ENCODE measurements at regions not wholly inside any gene's neighbourhood (a gene's known extent, or its start where the extent isn't known, plus 50 kb on each side); places are given as distances from the start of the nearest gene placed in this dataset.

GRCh38 chr5:109531262-109531661 lies 121.5 kb upstream of the PJA2 start:
- no CpG with 5 or more reads among the region's 1 CpG for whole genome bisulfite sequencing (ENCODE audit: insufficient coverage)
- H3K27me3 Mint-ChIP-seq, result peaks cover 12% of the 10 kb centered on the region
- ChIA-PET POLR2A (no interaction called here), CTCF (no interaction called here)
- Histone ChIP-seq H3K4me3 (ENCODE audit: control extremely low read depth in 1 of 5, extremely low read depth in 1 of 5, insufficient read depth in 1 of 5, low read depth in 2 of 5, low read length in 4 of 5) (no peak overlapping the region), H3K27me3 (replicated peaks in 1 of 4; ENCODE audit: control extremely low read depth in 1 of 4, control insufficient read depth in 3 of 4, insufficient read depth in 4 of 4, low read length in 3 of 4) (peaks cover 0 to 2% (median 0%) of the 10 kb centered on the region in 4 experiments), H3K4me2 (replicated peaks; ENCODE audit: low read depth, low read length, poor library complexity, severe bottlenecking) (no peak overlapping the region), H3K4me1 (ENCODE audit: control insufficient read depth in 2 of 2, insufficient read depth in 2 of 2, low read length in 2 of 2) (no peaks in the 10 kb centered on the region), H3K9ac (ENCODE audit: low read length) (no peak overlapping the region), H2AFZ (ENCODE audit: insufficient read depth, low read depth, low read length, poor library complexity, severe bottlenecking) (no peak overlapping the region), H4K20me1 (ENCODE audit: control insufficient read depth, insufficient read depth, low read length, poor library complexity, severe bottlenecking) (no peaks in the 10 kb centered on the region), H3K36me3 (replicated peaks in 1 of 2; ENCODE audit: control extremely low read depth in 1 of 2, control insufficient read depth in 1 of 2, extremely low read depth in 1 of 2, insufficient read depth in 2 of 2, low read length in 1 of 2) (no peaks in the 10 kb centered on the region), H3K79me2 (ENCODE audit: control insufficient read depth, insufficient read depth, low read length) (no peaks in the 10 kb centered on the region), H3K9me3 (ENCODE audit: control extremely low read depth in 1 of 3, control insufficient read depth in 2 of 3, insufficient read depth in 1 of 3, low read length in 2 of 3) (no peaks in the 10 kb centered on the region), H3K27ac (ENCODE audit: low read length in 2 of 2) (no peak overlapping the region)
- TF ChIP-seq CTCF (IDR thresholded peaks at IDR 0.05), result no peak
- TF ChIP-seq EZH2 (IDR thresholded peaks at IDR 0.05; ENCODE audit: borderline replicate concordance, insufficient read depth, low read depth, low read length, poor library complexity, severe bottlenecking), result no peak
- no peaks in the 10 kb centered on the region for H3K4me1 Mint-ChIP-seq
- H3K27ac Mint-ChIP-seq, result no peak overlapping the region
- intact Hi-C loops (cut with micrococcal nuclease), result no loop called here
- no peak for ATAC-seq (ENCODE audit: low read depth)
- no peak for DNase-seq
- no peaks in the 10 kb centered on the region for H3K9me3 Mint-ChIP-seq (ENCODE audit: insufficient read depth)
- no peak overlapping the region for H3K4me3 Mint-ChIP-seq

GRCh38 chr5:109529987-109530386 lies 120.2 kb upstream of the PJA2 start:
- DNase-seq, result no peak
- H3K4me3 ChIP-seq (ENCODE audit: control extremely low read depth in 1 of 5, extremely low read depth in 1 of 5, insufficient read depth in 1 of 5, low read depth in 2 of 5, low read length in 4 of 5), result no peak overlapping the region
- no peak overlapping the region for H2AFZ ChIP-seq (ENCODE audit: insufficient read depth, low read depth, low read length, poor library complexity, severe bottlenecking)
- POLR2A ChIA-PET, result no interaction called here
- H3K27me3 ChIP-seq (replicated peaks in 1 of 4; ENCODE audit: control extremely low read depth in 1 of 4, control insufficient read depth in 3 of 4, insufficient read depth in 4 of 4, low read length in 3 of 4), result no peaks in the 10 kb centered on the region
- no peaks in the 10 kb centered on the region for H3K79me2 ChIP-seq (ENCODE audit: control insufficient read depth, insufficient read depth, low read length)
- H3K4me2 ChIP-seq (replicated peaks; ENCODE audit: low read depth, low read length, poor library complexity, severe bottlenecking), result no peak overlapping the region
- no peaks in the 10 kb centered on the region for H3K9me3 ChIP-seq (ENCODE audit: control extremely low read depth in 1 of 3, control insufficient read depth in 2 of 3, insufficient read depth in 1 of 3, low read length in 2 of 3)
- H3K4me3 Mint-ChIP-seq, result no peak overlapping the region
- no peak overlapping the region for H3K9ac ChIP-seq (ENCODE audit: low read length)
- no peaks in the 10 kb centered on the region for H4K20me1 ChIP-seq (ENCODE audit: control insufficient read depth, insufficient read depth, low read length, poor library complexity, severe bottlenecking)
- H3K27ac ChIP-seq (ENCODE audit: low read length in 2 of 2), result no peak overlapping the region
- intact Hi-C loops (cut with micrococcal nuclease), result no loop called here
- CTCF ChIA-PET, result interaction anchor here (1.1 kb wide), 1 partner anchor 9 kb away, joined by 4 read pairs; no protein-coding TSS in a partner anchor
- H3K4me1 ChIP-seq (ENCODE audit: control insufficient read depth in 2 of 2, insufficient read depth in 2 of 2, low read length in 2 of 2), result no peaks in the 10 kb centered on the region
- no peaks in the 10 kb centered on the region for H3K9me3 Mint-ChIP-seq (ENCODE audit: insufficient read depth)
- H3K27me3 Mint-ChIP-seq, result peaks cover 12% of the 10 kb centered on the region
- H3K4me1 Mint-ChIP-seq, result no peaks in the 10 kb centered on the region
- TF ChIP-seq EZH2 (IDR thresholded peaks at IDR 0.05; ENCODE audit: borderline replicate concordance, insufficient read depth, low read depth, low read length, poor library complexity, severe bottlenecking) (no peak), CTCF (IDR thresholded peaks at IDR 0.05) (no peak)
- H3K36me3 ChIP-seq (replicated peaks in 1 of 2; ENCODE audit: control extremely low read depth in 1 of 2, control insufficient read depth in 1 of 2, extremely low read depth in 1 of 2, insufficient read depth in 2 of 2, low read length in 1 of 2), result no peaks in the 10 kb centered on the region
- no peak overlapping the region for H3K27ac Mint-ChIP-seq
- WGBS (ENCODE audit: insufficient coverage), result no CpG with 5 or more reads among the region's 2 CpGs
- no peak for ATAC-seq (ENCODE audit: low read depth)

Data from B cell (primary cell).